Caco-2 (cell line): ENCODE measurements at regions not wholly inside any gene's neighbourhood (a gene's known extent, or its start where the extent isn't known, plus 50 kb on each side); places are given as distances from the start of the nearest gene placed in this dataset.

Experiments used
- BruUV-seq: library from RNA; stranded (reverse); fragments of 400-500 nt; replicated peaks from 2 replicates; lab custom pipeline; 2021; lab: Mats Ljungman, UMichigan
- CTCF ChIA-PET: fragments of 300-600 bp; sonication (Branson Sonifier 250); formaldehyde crosslinking; loops from one replicate; lab custom pipeline; 2022; ENCODE audit warnings: antibody characterized with exemption; lab: Charles Lee
- POLR2A ChIA-PET: fragments of 300-600 bp; sonication (Branson Sonifier 250); formaldehyde crosslinking; loops from one replicate; lab custom pipeline; 2022; ENCODE audit warnings: antibody characterized with exemption; lab: Charles Lee
- DNase-seq, 2 experiments: peaks; one replicate each; pipeline versions ENCODE4 v3.0.0 to v3.0.0-alpha.2; 2020 to 2022
- H3K27me3 ChIP-seq: replicated peaks from 2 replicates; pipeline ENCODE4 v1.6.0; 2011; ENCODE audit warnings: low read length; ENCODE audit not compliant: control insufficient read depth, insufficient read depth
- H3K36me3 ChIP-seq: 2 replicates; pipeline ENCODE4 v1.5.1; 2011; ENCODE audit warnings: low read length; ENCODE audit not compliant: control insufficient read depth, insufficient read depth
- H3K4me1 ChIP-seq: fragments of 250-450 bp; sonication (Bioruptor Pico); 2 replicates; pipeline ENCODE4 v1.5.1; 2020; ENCODE audit warnings: mild to moderate bottlenecking
- H3K4me3 ChIP-seq: 2 replicates; pipeline ENCODE4 v1.5.1; 2011; ENCODE audit warnings: low read depth, mild to moderate bottlenecking, control low read depth, low read length
- H3K9me3 ChIP-seq: fragments of 250-450 bp; sonication (Bioruptor Pico); 2 replicates; pipeline ENCODE4 v1.5.1; 2020; ENCODE audit warnings: mild to moderate bottlenecking, moderate library complexity
- H3K27ac Mint-ChIP-seq: one replicate; pipeline ENCODE4 v1.8.0; 2022; ENCODE audit warnings: mixed read lengths; ENCODE audit not compliant: unreplicated experiment
- H3K27me3 Mint-ChIP-seq: one replicate; pipeline ENCODE4 v1.8.0; 2022; ENCODE audit warnings: mixed read lengths; ENCODE audit not compliant: insufficient read depth, unreplicated experiment
- H3K36me3 Mint-ChIP-seq: one replicate; pipeline ENCODE4 v1.8.0; 2022; ENCODE audit warnings: mild to moderate bottlenecking, mixed read lengths; ENCODE audit not compliant: insufficient read depth, unreplicated experiment
- H3K4me1 Mint-ChIP-seq: one replicate; pipeline ENCODE4 v1.8.0; 2022; ENCODE audit warnings: low read depth, mixed read lengths; ENCODE audit not compliant: unreplicated experiment
- H3K4me3 Mint-ChIP-seq: one replicate; pipeline ENCODE4 v1.8.0; 2022; ENCODE audit warnings: mild to moderate bottlenecking, moderate library complexity, mixed read lengths; ENCODE audit not compliant: unreplicated experiment
- H3K9me3 Mint-ChIP-seq: one replicate; pipeline ENCODE4 v1.8.0; 2022; ENCODE audit warnings: mixed read lengths; ENCODE audit not compliant: unreplicated experiment
- CTCF ChIP-seq, 2 experiments: fragments of 200-600 bp in 1 of 2; IDR thresholded peaks; 1 replicate in 1 of 2; 2 replicates in 1 of 2; pipeline versions ENCODE4 v1.5.1 to v1.8.0; 2011 to 2022; ENCODE audit warnings: antibody characterized with exemption in 1 of 2, control low read depth in 1 of 2, inconsistent platforms in 1 of 2, low read depth in 1 of 2, low read length in 1 of 2, mild to moderate bottlenecking in 1 of 2, moderate library complexity in 1 of 2; ENCODE audit not compliant: insufficient read depth in 1 of 2, severe bottlenecking in 1 of 2, unreplicated experiment in 1 of 2
- intact Hi-C: fragments of 100-400 bp; cut with micrococcal nuclease; formaldehyde crosslinking; loops from one replicate; pipeline ENCODE4 v1.10.0; 2022; ENCODE audit not compliant: unreplicated experiment

GRCh38 chr1:187794561-187794960 lies 965.8 kb downstream of the PLA2G4A start:
- Mint-ChIP-seq H3K27ac (no peak overlapping the region), H3K4me3 (no peak overlapping the region), H3K36me3 (no peaks in the 10 kb centered on the region), H3K27me3 (no peaks in the 10 kb centered on the region), H3K9me3 (no peaks in the 10 kb centered on the region), H3K4me1 (no peaks in the 10 kb centered on the region)
- no peak for TF ChIP-seq CTCF (IDR thresholded peaks at IDR 0.05; ENCODE audit: insufficient read depth in 1 of 2, low read depth in 1 of 2, low read length in 1 of 2, severe bottlenecking in 1 of 2, unreplicated experiment in 1 of 2)
- DNase-seq: no peak
- Histone ChIP-seq H3K4me1 (no peaks in the 10 kb centered on the region), H3K9me3 (no peaks in the 10 kb centered on the region), H3K27me3 (no peaks in the 10 kb centered on the region), H3K4me3 (no peak overlapping the region), H3K36me3 (no peaks in the 10 kb centered on the region)
- ChIA-PET CTCF (interaction anchor here (0.6 kb wide), 1 partner anchor 740 kb away, joined by 3 read pairs; no protein-coding TSS in a partner anchor), POLR2A (no interaction called here)
- intact Hi-C loops: no loop called here
- no TSS peak for BruUV-seq

- no peaks in the 10 kb centered on the region for H3K9me3 ChIP-seq
- BruUV-seq: no TSS peak
- Mint-ChIP-seq H3K36me3 (no peaks in the 10 kb centered on the region), H3K27ac (no peak overlapping the region), H3K4me1 (no peaks in the 10 kb centered on the region), H3K9me3 (no peaks in the 10 kb centered on the region), H3K4me3 (no peak overlapping the region), H3K27me3 (no peaks in the 10 kb centered on the region)
- no peak for DNase-seq
- H3K4me1 ChIP-seq: no peaks in the 10 kb centered on the region
- POLR2A ChIA-PET: no interaction called here
- H3K4me3 ChIP-seq: no peak overlapping the region
- TF ChIP-seq CTCF (IDR thresholded peaks at IDR 0.05; ENCODE audit: insufficient read depth in 1 of 2, low read depth in 1 of 2, low read length in 1 of 2, severe bottlenecking in 1 of 2, unreplicated experiment in 1 of 2): no peak
- intact Hi-C loops: no loop called here
- H3K27me3 ChIP-seq: no peaks in the 10 kb centered on the region
- CTCF ChIA-PET: no interaction called here
- no peaks in the 10 kb centered on the region for H3K36me3 ChIP-seq
Measured at GRCh38 chr1:187809549-187809948, 980.8 kb downstream of the PLA2G4A start.

DNA sequence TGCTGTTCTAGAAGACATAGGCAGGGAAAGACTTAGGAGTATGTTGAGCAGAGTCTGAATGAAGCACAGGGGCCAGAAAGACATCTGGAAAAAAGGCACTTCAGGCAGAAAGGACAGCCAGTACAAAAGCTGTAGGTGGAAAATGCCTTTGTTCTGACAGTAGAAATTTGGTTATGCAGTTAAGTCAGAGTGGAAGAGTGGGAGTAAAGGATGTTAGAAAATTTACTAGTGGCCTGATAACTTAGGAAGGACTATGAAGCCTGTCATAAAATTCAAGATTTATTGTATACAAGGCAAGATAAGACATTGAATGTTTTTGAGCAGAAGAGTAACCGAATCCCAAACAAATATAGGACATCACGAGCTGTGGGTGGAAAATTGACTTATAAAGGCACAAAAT lies 987.9 kb downstream of the PLA2G4A start:
- Mint-ChIP-seq H3K4me3 (no peak overlapping the region), H3K27ac (no peak overlapping the region), H3K27me3 (no peaks in the 10 kb centered on the region), H3K36me3 (no peaks in the 10 kb centered on the region), H3K4me1 (no peaks in the 10 kb centered on the region), H3K9me3 (no peaks in the 10 kb centered on the region)
- Histone ChIP-seq H3K9me3 (no peaks in the 10 kb centered on the region), H3K4me1 (no peaks in the 10 kb centered on the region), H3K4me3 (no peak overlapping the region), H3K36me3 (no peaks in the 10 kb centered on the region), H3K27me3 (no peaks in the 10 kb centered on the region)
- TF ChIP-seq CTCF (IDR thresholded peaks at IDR 0.05; ENCODE audit: insufficient read depth in 1 of 2, low read depth in 1 of 2, low read length in 1 of 2, severe bottlenecking in 1 of 2, unreplicated experiment in 1 of 2): no peak
- no peak for DNase-seq
- ChIA-PET CTCF (no interaction called here), POLR2A (no interaction called here)
- BruUV-seq: no TSS peak
- intact Hi-C loops: no loop called here
